ENCODE measurements at regions not wholly inside any gene's neighbourhood (a gene's known extent, or its start where the extent isn't known, plus 50 kb on each side); places are given as distances from the start of the nearest gene placed in this dataset.

DNA sequence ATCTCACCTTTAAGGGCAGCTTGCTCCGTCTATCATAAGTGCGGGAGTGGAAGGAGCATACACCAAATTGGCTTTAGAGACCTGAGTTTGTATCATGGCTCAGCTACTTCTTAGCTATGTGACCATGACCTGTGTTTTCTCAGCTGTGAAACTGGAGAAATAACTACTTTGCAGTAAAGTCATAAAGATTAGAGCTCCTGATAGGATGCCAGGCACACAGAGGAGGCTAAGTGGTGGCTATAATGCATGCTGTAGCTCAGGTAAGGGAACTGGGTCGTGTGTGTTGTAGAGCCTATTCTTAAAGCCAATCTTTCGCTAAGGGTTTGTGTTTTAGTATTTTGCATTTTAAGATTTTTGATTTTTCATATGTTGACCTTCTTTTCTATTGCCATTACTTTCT lies 451.5 kb upstream of the MAN1A1 start:
- TF ChIP-seq EZH2 (IDR thresholded peaks at IDR 0.05; ENCODE audit: borderline replicate concordance, low read depth, low read length) (no peak), NR1H2 (CRISPR knock-in tag; IDR thresholded peaks at IDR 0.05) (no peak), HIVEP1 (CRISPR knock-in tag; IDR thresholded peaks at IDR 0.05) (no peak), RAD21 (CRISPR knock-in tag; conservative IDR thresholded peaks at IDR 0.05 in 1 of 2, IDR thresholded peaks at IDR 0.05 in 1 of 2) (no peak), CREB1 (IDR thresholded peaks at IDR 0.05) (no peak), CREB1 (CRISPR knock-in tag; IDR thresholded peaks at IDR 0.05) (no peak), EGR1 (conservative IDR thresholded peaks at IDR 0.05) (no peak)
- TF ChIP-seq, protein P1, sequence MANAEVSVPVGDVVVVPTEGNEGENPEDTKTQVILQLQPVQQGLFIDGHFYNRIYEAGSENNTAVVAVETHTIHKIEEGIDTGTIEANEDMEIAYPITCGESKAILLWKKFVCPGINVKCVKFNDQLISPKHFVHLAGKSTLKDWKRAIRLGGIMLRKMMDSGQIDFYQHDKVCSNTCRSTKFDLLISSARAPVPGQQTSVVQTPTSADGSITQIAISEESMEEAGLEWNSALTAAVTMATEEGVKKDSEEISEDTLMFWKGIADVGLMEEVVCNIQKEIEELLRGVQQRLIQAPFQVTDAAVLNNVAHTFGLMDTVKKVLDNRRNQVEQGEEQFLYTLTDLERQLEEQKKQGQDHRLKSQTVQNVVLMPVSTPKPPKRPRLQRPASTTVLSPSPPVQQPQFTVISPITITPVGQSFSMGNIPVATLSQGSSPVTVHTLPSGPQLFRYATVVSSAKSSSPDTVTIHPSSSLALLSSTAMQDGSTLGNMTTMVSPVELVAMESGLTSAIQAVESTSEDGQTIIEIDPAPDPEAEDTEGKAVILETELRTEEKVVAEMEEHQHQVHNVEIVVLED (CRISPR knock-in tag; IDR thresholded peaks at IDR 0.05) = no peak
- TF ChIP-seq, protein P2, sequence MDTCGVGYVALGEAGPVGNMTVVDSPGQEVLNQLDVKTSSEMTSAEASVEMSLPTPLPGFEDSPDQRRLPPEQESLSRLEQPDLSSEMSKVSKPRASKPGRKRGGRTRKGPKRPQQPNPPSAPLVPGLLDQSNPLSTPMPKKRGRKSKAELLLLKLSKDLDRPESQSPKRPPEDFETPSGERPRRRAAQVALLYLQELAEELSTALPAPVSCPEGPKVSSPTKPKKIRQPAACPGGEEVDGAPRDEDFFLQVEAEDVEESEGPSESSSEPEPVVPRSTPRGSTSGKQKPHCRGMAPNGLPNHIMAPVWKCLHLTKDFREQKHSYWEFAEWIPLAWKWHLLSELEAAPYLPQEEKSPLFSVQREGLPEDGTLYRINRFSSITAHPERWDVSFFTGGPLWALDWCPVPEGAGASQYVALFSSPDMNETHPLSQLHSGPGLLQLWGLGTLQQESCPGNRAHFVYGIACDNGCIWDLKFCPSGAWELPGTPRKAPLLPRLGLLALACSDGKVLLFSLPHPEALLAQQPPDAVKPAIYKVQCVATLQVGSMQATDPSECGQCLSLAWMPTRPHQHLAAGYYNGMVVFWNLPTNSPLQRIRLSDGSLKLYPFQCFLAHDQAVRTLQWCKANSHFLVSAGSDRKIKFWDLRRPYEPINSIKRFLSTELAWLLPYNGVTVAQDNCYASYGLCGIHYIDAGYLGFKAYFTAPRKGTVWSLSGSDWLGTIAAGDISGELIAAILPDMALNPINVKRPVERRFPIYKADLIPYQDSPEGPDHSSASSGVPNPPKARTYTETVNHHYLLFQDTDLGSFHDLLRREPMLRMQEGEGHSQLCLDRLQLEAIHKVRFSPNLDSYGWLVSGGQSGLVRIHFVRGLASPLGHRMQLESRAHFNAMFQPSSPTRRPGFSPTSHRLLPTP (IDR thresholded peaks at IDR 0.05; ENCODE audit: borderline replicate concordance, extremely low read depth, insufficient read length) = no peak
- TF ChIP-seq, protein P3, sequence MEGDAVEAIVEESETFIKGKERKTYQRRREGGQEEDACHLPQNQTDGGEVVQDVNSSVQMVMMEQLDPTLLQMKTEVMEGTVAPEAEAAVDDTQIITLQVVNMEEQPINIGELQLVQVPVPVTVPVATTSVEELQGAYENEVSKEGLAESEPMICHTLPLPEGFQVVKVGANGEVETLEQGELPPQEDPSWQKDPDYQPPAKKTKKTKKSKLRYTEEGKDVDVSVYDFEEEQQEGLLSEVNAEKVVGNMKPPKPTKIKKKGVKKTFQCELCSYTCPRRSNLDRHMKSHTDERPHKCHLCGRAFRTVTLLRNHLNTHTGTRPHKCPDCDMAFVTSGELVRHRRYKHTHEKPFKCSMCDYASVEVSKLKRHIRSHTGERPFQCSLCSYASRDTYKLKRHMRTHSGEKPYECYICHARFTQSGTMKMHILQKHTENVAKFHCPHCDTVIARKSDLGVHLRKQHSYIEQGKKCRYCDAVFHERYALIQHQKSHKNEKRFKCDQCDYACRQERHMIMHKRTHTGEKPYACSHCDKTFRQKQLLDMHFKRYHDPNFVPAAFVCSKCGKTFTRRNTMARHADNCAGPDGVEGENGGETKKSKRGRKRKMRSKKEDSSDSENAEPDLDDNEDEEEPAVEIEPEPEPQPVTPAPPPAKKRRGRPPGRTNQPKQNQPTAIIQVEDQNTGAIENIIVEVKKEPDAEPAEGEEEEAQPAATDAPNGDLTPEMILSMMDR (IDR thresholded peaks at IDR 0.05 in 2 of 3, conservative IDR thresholded peaks at IDR 0.05 in 1 of 3; ENCODE audit: insufficient read depth in 2 of 3, low read depth in 1 of 3, low read length in 3 of 3) = no peak
- TF ChIP-seq, protein P4, sequence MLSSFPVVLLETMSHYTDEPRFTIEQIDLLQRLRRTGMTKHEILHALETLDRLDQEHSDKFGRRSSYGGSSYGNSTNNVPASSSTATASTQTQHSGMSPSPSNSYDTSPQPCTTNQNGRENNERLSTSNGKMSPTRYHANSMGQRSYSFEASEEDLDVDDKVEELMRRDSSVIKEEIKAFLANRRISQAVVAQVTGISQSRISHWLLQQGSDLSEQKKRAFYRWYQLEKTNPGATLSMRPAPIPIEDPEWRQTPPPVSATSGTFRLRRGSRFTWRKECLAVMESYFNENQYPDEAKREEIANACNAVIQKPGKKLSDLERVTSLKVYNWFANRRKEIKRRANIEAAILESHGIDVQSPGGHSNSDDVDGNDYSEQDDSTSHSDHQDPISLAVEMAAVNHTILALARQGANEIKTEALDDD (IDR thresholded peaks at IDR 0.05) = no peak
- TF ChIP-seq, protein P5, sequence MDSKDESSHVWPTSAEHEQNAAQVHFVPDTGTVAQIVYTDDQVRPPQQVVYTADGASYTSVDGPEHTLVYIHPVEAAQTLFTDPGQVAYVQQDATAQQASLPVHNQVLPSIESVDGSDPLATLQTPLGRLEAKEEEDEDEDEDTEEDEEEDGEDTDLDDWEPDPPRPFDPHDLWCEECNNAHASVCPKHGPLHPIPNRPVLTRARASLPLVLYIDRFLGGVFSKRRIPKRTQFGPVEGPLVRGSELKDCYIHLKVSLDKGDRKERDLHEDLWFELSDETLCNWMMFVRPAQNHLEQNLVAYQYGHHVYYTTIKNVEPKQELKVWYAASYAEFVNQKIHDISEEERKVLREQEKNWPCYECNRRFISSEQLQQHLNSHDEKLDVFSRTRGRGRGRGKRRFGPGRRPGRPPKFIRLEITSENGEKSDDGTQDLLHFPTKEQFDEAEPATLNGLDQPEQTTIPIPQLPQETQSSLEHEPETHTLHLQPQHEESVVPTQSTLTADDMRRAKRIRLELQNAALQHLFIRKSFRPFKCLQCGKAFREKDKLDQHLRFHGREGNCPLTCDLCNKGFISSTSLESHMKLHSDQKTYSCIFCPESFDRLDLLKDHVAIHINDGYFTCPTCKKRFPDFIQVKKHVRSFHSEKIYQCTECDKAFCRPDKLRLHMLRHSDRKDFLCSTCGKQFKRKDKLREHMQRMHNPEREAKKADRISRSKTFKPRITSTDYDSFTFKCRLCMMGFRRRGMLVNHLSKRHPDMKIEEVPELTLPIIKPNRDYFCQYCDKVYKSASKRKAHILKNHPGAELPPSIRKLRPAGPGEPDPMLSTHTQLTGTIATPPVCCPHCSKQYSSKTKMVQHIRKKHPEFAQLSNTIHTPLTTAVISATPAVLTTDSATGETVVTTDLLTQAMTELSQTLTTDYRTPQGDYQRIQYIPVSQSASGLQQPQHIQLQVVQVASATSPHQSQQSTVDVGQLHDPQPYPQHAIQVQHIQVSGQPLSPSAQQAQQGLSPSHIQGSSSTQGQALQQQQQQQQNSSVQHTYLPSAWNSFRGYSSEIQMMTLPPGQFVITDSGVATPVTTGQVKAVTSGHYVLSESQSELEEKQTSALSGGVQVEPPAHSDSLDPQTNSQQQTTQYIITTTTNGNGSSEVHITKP (IDR thresholded peaks at IDR 0.05; ENCODE audit: partially characterized antibody) = no peak
- TF ChIP-seq, protein P6, sequence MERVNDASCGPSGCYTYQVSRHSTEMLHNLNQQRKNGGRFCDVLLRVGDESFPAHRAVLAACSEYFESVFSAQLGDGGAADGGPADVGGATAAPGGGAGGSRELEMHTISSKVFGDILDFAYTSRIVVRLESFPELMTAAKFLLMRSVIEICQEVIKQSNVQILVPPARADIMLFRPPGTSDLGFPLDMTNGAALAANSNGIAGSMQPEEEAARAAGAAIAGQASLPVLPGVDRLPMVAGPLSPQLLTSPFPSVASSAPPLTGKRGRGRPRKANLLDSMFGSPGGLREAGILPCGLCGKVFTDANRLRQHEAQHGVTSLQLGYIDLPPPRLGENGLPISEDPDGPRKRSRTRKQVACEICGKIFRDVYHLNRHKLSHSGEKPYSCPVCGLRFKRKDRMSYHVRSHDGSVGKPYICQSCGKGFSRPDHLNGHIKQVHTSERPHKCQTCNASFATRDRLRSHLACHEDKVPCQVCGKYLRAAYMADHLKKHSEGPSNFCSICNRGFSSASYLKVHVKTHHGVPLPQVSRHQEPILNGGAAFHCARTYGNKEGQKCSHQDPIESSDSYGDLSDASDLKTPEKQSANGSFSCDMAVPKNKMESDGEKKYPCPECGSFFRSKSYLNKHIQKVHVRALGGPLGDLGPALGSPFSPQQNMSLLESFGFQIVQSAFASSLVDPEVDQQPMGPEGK (CRISPR knock-in tag; IDR thresholded peaks at IDR 0.05; ENCODE audit: borderline replicate concordance) = no peak
